NOMO-1 (cell line): ENCODE measurements at regions not wholly inside any gene's neighbourhood (a gene's known extent, or its start where the extent isn't known, plus 50 kb on each side); places are given as distances from the start of the nearest gene placed in this dataset.

Experiments
- DNase-seq, 2 experiments: peaks; one replicate each; lab custom pipeline; 2025; ENCODE audit not compliant: unreplicated experiment in 2 of 2; lab: John Stamatoyannopoulos, UW

DNA sequence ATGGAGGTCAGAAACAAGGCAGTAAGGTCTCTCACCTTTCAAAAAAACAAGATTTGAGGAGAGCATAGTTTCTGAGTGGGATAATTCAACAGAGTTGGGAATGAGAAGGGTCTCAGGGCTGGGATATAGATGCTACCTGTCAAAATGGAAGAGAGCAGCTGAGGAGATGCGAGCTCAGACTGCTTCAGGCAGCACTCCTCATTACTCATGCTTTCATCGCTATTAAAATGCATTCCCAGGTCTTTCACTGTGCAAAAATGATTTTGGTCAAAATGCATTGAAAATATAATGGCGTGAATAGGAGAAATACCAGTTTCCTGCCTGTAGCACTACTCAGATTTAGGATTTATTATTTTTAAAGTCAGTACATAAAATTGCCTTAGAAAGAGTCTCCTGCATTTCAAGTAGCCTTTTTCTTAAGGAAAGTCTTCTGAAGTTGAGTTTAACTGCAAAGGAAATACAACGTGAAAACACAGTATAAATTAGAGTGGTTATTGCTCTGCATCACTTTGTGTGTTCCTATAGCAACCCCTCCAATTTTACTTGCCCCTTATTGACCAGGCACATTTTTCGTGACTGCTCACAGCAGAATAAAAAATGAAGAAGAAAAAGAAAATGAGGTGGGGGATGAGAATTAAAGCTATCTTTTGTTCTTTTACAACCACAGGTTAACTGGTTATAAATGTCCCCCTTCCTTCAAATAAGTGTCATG lies 724.8 kb upstream of the SEMA6A start:
- no peak for DNase-seq

DNA sequence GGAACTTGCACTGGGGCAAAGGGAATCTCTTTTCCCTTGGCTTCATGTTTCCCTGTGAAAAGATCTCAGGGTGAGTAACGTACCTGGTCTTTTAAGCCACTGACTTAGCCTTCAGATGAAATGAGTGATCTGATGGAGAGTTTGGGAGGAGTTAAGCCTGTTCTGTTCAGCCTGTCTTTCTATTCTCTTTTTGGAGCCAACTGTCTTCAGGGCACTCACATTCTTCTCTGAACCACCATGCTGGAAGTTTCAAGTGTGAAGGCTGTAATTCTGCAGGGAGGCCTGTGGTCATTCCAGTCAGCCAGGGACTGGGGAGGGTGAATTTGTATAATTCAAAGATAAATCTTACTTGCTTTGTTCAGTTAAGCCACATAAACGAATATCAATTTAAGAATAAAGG lies 722.2 kb upstream of the SEMA6A start:
- DNase-seq: no peak

DNA sequence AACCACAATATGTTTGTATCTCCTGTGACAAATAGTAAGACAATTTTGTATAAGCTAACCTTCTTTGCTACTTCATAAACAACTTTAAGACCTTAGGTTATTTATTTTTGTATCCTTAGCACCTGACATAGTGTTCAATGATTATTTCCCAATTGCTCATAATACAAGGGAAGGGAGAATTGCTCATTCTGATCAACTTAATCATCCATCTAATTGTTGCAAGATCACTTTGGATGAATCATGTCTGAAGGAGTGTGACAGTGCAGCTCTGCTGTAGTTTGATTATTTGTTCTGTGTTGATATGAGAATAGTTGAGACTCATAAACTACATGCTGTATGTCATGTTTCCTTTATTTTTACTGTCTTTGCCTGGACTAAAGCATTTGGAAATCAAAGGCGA lies 721.3 kb upstream of the SEMA6A start:
- no peak for DNase-seq

DNA sequence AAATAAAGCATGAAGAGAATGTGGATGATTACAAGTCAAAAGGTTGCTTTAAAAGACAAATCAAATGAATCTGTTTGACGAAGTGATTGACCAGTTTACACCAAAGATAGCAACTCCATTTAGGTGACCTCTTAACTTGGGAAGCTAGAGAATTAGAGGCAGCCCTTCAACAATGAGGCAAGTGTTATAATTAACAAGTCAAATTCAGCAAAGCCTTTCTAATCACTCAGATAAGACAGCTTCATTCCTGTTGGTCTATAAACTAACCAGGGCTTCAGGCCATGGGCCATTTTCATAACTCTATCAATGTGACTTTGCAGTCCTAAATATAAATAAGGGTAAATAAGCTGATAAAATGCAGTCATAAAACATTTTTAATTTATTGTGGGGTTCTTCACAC lies 712.2 kb upstream of the SEMA6A start:
- DNase-seq: no peak

DNA sequence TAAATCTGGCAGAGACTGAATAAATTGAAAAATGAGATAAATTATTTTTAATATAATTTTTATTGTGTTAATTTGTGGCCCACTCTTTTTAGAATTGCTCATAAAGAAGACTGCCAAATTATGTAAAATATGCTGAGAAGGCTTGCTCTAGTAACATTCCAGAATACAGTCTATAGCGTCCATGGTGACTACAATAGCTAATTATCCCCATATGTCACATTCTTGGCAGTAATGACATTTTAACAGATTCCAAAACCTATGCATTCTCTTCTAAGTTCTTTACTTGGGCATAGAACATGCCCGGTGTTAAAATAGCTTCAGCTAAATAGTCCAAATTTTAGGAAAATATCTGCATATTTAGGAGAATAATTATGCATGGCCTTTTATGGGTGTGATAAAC lies 697.0 kb upstream of the SEMA6A start:
- no peak for DNase-seq

DNA sequence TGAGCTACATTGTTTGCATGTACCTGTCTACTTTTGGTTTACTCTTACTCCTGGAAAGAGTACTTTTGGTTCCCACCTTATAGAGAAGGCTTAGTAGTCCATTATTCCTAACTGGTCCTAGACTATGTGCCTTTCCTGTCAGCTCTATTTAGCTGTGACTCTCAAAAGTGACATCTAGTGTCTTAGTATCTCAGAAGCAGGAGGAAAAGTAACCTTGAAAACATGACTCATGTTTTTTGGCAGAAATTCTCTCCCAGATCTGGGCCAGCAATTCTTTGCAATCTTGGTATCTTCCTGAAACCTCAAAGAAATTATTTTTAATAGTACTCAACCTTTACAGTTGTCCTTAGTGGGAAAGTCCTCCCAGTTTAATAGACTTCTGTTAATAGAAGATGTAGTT lies 691.7 kb upstream of the SEMA6A start:
- DNase-seq: no peak

DNA sequence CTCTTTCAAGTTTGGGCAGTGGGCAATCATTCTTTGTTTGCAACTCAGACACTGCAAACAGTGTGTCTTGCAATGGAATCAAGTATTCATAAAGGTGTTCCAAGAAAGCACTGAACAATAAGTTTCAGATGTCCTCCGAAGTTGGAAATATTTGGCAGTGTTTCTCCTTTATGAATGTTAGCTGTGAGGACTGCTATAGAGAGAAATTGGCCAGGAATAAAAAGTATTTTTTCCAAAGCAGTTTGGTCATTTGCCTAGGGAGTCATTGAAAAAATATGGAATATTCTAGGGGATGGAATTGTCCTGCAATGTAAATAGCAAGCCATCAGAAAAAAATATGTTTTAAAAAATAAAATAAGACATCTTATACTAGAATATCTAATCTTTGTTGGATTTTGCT lies 688.6 kb upstream of the SEMA6A start:
- no peak for DNase-seq

DNA sequence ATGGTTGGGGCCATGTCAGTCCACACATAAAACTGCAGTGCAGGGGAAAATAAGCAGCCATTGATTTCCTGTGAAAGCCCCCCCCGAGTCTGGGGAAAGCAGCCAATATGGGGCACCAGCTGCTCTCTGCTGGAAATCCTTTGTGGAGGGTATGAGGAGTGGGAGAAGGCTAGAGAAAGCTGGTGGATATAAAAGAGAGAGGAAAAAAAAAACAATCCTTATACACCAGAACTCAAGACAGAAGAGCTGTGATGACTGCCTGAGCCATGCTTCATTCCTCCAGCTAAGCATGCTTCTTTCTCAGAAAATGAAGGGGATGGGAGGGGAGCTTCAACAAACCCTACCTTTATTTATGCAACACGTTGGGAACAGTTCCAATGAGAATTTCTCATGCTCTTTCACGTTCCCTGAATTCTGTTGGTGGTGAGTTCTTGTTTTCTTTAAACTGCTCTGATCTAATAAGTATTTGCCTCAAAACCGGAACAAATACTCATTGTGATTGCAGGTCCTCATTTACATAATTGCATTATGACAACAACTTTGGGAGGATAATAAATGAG lies 688.0 kb upstream of the SEMA6A start:
- DNase-seq: no peak

DNA sequence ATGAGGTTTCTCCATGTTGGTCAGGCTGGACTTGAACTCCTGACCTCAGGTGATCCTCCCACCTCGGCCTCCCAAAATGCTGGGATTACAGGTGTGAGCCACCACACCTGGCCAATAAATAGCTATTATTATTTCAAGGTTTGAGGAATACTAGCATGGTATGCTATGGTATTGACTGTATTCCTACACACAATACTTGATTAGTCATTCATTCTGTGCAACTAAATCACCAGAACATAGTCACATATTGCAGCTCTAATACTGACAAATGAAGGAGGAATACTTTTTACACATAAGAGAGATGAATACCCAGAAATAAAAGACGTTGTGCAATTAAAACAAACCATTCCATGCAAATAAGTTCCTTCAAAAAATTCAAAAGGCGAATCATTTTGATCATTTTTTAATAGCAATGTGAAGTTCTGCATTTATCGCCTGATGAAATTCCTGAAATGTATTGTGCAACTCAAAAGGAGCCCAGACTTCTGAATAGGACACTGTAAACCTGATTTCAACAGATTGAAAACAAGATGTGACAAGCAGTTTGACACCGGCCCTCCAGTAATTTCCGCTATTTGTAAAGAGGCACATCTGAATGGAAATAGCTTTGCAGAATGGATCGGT lies 687.4 kb upstream of the SEMA6A start:
- DNase-seq: no peak

DNA sequence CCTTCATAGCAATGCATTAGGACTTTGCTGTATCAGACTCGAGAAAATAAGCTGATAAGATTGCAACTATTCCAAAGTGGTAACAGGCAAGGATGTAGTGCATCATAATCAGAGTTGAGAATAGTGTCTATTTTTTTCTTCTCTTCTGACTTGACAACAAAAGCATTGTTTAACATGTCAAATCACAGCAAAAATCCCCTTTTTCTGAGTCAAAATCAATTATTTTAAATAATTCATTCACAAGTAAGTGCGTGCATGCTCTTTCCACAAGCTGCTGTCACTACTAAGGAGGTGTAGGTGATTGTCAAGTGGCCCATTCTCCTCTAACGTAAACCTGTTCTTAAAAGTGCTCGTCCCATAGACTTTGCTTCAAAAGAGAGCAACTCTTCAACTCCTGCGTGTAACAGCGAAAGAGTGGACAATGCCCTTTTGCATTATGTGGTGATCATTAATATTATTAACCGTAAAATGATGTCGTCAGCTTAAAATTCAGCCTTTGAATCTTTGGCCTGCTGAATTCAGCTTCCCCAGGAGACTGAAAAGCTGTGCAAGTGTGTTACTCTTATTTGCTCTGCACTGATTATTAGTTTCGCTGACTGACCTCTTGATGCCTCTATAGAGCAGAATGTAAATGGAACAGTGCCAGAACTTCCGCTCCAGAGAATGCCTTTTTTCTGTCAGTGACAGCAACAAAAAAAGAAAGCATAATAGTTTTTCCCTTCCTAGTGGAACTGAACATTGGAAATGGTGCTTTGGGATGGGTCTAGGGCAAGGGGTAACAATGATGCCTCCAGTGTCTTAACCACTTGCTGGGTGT lies 680.8 kb upstream of the SEMA6A start:
- no peak for DNase-seq

DNA sequence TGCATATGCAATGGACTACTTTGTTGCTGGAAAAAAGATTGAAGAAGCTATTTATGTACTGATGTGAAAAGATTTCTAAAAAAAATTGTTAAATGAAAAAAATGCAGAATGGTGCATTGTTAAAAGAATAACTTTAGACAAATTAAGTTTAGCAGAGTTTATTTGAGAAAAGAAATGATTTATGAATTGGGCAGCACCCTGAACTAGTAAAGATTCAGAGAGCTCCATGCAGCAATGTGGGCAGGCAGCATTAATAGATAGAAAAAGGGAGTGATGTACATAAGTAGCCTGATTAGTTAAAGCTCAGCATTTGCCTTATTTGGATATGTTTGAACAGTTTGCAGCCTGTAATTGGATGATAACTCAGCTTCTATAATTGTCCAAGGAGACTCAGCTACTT lies 677.9 kb upstream of the SEMA6A start:
- no peak for DNase-seq

DNA sequence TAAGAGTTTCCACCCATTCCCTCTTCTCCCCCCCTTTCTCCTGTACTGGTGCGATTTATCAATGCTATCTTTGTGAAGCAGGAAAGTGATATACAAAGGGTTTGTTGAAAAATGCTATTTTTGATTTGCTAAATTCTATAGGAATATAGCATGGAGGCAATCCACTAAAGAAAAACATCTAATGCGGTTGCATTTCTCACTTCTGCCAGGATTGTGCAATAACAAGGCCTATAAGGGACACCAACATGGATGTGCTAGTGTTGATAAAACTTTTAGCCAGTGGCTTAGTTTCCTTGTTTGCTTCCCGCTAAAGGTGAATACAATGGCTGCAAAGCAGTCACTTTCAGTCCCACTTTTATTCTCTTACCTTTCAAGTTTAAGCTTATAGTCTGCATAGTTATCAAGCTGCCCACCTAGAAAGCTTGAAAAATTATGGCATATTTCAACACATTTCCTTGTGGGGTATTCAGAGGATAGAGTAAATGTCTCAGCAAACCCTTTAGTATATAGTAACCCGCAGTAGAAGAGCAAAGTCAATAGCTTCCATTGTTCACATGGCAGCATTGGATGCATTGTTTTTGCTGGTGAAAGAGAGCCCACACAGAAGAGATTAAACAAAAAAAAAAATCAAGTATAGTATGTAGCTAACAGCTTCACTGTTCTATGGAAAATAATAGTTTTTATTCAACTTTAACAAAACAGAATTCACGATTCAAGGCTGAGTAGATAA lies 674.6 kb upstream of the SEMA6A start:
- DNase-seq: no peak

DNA sequence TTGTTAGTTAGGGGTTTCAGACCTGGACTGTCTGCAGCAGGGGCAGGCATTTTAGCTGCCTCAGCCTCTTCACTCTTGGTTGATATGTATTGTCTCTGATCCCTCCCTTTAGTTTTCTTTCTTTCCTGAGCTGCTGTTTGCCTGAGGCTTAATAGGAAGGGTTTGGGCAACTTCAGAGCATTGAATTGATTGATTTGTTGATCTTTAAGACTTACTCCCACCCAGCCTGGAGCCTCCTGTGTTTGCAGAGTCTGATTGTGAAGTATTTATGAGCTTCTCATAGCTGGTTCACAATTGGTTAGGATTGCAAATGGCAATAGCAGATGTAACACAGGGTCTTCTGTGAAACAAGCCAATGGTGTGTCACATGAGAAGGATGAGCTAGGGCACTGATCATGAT lies 671.8 kb upstream of the SEMA6A start:
- DNase-seq: no peak

DNA sequence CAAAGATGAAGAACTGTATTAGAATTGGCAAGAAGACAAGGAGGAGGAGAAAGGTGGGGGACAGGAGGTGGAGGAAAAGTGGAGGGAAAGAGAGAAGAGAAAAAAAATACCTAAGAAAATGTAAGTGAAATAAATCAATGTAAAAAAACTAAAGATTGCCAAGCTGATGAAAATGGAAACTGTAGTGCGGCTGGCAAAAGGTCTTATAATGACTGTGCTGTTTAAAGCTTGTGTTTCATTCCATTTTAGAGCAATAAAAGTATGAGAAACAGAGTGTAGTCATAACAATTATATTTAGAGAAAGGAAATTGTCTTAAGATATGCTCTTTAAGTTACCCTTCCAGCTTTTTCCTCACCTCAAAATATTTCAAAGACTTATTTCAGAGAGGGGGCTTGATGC lies 670.5 kb upstream of the SEMA6A start:
- DNase-seq: no peak

DNA sequence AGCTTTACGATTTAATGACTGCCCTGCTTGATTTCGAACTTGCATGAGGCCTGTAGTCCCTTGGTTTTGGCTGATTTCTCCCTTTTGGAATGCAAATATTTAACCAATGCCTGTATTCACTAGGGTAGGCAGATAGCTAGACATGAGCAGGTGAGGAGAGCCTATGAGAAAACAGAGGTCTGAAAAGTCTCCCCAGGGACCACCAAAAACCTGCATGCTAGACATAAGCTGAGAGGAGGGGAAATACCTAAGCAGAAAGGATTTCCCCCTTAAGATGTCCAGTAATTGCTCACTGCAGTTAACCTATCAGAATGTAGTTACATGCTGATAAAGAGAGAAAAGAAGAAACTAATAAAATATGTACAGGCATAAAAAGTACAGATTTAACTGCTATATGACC lies 667.4 kb upstream of the SEMA6A start:
- no peak for DNase-seq

DNA sequence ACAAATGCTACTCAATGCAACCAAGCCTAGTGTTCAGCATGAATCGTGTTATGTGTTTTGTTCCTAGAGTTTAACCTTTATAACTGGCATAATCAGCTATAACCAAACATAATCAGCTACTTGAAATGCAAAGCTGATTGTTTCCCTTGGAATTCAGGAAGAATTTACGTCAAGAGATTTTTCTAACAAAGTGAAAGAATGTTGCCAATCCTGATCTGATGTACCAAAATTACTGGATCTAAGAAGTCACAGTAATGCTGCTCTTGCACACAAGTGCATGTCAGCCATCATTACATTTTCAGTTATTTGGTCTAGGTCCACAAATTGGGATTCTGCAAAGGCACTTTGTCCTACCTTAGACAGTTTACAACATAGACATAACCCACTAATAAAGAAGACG lies 662.3 kb upstream of the SEMA6A start:
- DNase-seq: no peak

DNA sequence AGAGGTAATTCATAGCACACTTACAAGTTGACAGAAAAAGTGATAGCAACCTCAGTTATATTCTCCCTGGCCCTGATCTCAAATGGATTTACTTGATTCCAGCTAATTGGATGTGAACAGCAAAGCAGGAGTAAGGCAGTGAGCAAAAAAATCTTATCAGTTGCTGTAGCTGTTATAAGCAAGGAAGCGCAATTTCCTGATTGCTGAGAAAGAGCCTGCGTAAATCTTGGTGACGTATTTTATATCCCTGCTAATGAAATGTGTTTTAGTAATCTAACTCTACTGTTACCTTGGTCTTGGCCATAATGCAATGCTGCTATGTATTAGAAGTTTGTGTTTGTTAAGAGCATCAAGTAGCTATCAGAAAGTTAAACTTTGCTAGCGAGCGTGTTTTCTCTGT lies 661.2 kb upstream of the SEMA6A start:
- DNase-seq: no peak

DNA sequence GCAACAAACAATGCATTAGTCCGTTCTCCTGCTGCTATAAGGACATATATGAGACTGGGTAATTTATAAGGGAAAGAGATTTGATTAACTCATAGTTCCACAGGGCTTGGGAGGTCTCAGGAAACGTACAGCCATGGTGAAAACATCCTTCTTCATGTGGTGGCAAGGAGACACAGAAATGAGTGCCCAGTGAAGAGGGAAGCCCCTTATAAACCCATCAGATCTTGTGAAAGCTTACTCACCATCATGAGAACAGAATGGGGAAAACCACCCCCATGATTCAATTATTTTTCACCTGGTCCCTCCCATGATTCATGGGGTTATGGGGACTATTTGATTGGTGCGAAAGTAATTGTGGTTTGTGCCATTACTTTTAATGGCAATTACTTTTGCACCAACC lies 655.8 kb upstream of the SEMA6A start:
- no peak for DNase-seq

DNA sequence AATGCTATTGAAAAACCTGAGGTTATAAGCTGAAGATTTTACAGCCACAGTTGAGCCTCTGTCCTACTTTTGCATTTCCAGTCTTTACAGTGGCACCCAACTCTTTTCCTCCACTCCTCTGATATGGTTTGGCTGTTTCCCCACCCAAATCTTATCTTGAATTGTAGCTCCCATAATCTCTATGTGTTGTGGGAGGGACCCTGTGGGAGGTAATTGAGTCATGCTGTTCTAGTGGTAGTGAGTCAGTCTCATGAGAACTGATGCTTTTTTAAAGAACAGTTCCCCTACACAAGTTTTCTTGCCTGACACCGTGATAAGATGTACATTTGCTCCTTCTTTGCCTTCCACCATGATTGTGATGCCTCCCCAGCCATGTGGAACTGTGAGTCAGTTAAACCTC lies 646.1 kb upstream of the SEMA6A start:
- no peak for DNase-seq

DNA sequence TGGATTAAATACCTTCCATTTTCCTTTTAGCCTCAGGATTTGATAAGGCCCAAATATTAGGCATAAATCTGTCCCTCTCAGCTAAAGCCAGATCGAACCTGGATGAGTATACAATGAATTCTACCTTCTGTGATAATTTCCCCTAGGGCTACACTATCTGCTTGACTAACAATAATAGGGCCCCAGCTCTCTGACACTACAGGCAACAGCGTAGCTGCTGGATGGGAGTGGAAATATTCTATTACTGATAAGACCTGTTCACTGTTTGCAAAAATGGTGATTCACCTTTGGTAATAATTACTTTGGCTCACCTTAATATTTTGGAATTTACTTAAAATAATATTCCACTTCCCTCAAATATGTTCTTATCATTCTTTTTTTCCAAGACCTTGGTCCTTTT lies 644.2 kb upstream of the SEMA6A start:
- DNase-seq: no peak

DNA sequence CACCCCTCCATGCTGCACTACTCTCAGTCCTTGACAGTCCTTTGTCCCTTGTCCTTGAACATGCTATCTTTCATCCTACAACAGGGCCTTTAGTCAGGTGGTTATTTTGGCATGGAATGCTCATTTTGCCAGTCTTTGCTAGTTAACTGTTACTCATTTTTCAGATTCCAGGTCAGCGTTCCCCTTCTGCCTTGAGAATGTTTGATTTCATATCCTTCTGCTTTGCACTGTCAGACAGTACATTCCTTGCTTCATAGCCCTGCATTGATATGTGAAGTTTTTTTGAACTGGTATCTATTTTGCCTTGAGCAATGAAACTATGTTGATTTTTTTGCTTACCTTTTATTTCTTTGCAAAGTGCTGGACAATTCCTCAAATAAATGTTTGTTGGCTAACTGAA lies 638.2 kb upstream of the SEMA6A start:
- DNase-seq: no peak
